ENCODE measurements at regions not wholly inside any gene's neighbourhood (a gene's known extent, or its start where the extent isn't known, plus 50 kb on each side); places are given as distances from the start of the nearest gene placed in this dataset.

DNA sequence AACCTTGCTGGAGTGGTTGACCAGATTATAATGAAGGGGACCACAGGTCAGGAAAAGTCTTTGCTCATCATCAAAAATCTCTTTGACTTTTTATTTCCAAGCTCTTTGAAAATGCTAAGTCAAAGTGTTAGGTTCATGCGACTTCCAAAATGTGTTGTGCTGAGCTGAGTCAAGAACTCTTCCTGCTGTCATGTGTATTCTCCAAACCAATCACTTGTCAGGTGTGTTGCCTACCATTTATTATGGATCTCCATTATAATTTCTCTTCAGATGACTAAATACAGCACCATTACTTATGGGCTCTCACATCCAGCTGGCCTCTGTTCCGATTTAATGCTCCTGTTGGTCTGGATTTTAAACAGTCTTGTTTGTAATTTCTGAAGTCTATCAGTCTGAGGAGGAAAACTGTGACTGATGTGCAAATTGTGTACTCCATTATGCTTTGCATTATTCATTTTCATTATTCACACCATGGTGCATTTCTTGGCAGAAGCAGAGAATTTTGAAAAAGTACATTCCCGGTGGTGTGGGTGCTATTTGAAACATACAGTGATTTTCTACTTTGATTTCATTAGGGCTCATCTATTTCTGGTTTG is 562.5 kb downstream of the LMO7 start:
- Histone ChIP-seq H3K4me3 (ENCODE audit: low read depth in 1 of 2, low read length in 2 of 2) (no peak overlapping the region), H3K9me3 (ENCODE audit: control insufficient read depth in 1 of 2, low read length in 2 of 2) (no peaks in the 10 kb centered on the region), H3K27ac (ENCODE audit: low read depth, low read length) (no peak overlapping the region), H3K4me1 (ENCODE audit: control insufficient read depth in 1 of 2, insufficient read depth in 2 of 2, low read length in 2 of 2) (no peaks in the 10 kb centered on the region), H3K27me3 (ENCODE audit: control insufficient read depth in 1 of 2, insufficient read depth in 2 of 2, low read length in 2 of 2) (no peaks in the 10 kb centered on the region), H3K36me3 (ENCODE audit: control insufficient read depth in 1 of 2, insufficient read depth in 2 of 2, low read length in 2 of 2) (no peaks in the 10 kb centered on the region), H3K9ac (ENCODE audit: low read depth in 1 of 2, low read length in 2 of 2) (no peak overlapping the region)

DNA sequence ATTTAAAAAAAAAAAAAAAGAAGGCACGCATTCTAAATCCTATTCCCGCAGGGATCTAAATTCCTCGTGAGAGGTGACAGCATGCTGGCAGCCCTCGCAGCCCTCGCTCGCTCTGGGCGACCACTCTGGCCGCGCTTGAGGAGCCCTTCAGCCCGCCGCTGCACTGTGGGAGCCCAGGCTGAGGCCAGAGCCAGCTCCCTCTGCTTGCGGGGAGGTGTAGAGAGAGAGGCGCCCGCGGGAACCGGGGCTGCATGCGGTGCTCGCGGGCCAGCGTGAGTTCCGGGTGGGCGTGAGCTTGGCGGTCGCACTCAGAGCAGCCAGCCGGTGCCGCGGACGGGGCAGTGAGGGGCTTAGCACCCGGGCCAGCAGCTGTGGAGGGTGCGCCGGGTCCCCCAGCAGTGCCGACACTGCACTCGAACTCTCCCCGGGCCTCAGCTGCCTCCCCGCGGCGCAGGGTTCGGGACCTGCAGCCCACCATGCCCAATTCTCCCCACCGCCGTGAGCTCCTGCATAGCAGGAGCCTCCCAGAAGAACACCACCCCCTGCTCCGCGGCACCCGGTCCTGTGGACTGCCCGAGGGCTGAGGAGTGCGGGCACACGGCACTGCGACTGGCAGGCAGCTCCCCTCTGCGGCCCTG is 553.9 kb downstream of the LMO7 start:
- Histone ChIP-seq H3K9ac (ENCODE audit: low read depth in 1 of 2, low read length in 2 of 2) (no peak overlapping the region), H3K4me3 (ENCODE audit: low read depth in 1 of 2, low read length in 2 of 2) (no peak overlapping the region), H3K9me3 (ENCODE audit: control insufficient read depth in 1 of 2, low read length in 2 of 2) (no peaks in the 10 kb centered on the region), H3K4me1 (ENCODE audit: control insufficient read depth in 1 of 2, insufficient read depth in 2 of 2, low read length in 2 of 2) (no peaks in the 10 kb centered on the region), H3K27ac (ENCODE audit: low read depth, low read length) (no peak overlapping the region), H3K36me3 (ENCODE audit: control insufficient read depth in 1 of 2, insufficient read depth in 2 of 2, low read length in 2 of 2) (no peaks in the 10 kb centered on the region), H3K27me3 (ENCODE audit: control insufficient read depth in 1 of 2, insufficient read depth in 2 of 2, low read length in 2 of 2) (no peaks in the 10 kb centered on the region)

DNA sequence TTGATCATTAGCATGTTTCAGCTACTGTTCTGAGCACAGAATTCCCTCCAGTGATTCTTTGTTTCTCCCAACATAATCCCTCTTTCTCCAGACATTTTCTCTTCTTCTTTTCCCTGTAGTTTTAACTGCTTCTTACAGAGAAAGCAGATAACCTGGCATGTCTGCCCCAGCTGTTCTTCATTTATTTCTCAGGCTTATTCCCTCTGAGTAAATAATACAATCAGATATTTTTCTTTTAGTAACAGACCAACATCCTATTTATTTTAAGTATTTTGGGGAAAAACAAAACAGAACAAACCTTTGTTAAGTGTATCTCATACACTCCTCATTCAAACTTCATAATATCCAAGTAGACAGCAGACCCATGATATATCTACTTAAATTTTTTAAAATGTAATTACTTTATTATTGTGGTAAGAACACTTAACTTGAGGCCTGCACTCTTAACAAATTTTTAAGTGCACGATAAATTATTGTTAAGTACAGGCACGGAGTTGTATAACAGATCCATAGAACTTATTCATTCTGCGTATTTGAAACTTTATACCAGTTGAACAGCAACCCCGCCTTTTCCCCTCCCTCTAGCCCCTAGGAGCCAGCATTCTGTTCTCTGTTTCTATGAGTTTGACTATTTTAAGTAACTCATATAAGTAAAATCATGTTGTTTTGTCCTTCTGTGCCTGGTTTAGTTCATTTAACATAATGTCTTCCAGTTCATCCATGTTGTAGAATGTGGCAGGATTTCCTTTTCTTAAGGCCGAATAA is 540.0 kb downstream of the LMO7 start:
- Histone ChIP-seq H3K27me3 (ENCODE audit: control insufficient read depth in 1 of 2, insufficient read depth in 2 of 2, low read length in 2 of 2) (no peaks in the 10 kb centered on the region), H3K9ac (ENCODE audit: low read depth in 1 of 2, low read length in 2 of 2) (no peak overlapping the region), H3K4me3 (ENCODE audit: low read depth in 1 of 2, low read length in 2 of 2) (no peak overlapping the region), H3K36me3 (ENCODE audit: control insufficient read depth in 1 of 2, insufficient read depth in 2 of 2, low read length in 2 of 2) (no peaks in the 10 kb centered on the region), H3K27ac (ENCODE audit: low read depth, low read length) (no peak overlapping the region), H3K4me1 (ENCODE audit: control insufficient read depth in 1 of 2, insufficient read depth in 2 of 2, low read length in 2 of 2) (no peaks in the 10 kb centered on the region), H3K9me3 (ENCODE audit: control insufficient read depth in 1 of 2, low read length in 2 of 2) (no peaks in the 10 kb centered on the region)

DNA sequence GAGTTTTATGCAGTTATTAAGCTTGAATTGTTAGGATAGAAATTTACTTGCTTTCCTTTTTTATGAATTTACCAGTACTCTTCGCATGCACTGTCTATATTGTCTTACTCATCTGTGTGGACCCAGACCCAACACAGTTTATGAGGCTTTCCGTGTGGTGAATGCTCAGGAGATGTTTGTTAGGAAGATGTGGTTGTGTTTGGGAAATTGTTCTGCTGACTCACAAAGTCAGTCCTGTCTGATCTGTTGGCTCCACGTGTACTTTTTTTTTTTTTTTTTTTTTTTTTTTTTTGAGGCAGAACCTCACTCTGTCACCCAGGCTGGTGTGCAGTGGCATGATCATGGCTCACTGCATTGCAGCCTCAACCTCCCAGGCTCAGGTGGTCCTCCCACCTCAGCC is 532.5 kb downstream of the LMO7 start:
- Histone ChIP-seq H3K27ac (ENCODE audit: low read depth, low read length) (no peak overlapping the region), H3K9ac (ENCODE audit: low read depth in 1 of 2, low read length in 2 of 2) (no peak overlapping the region), H3K36me3 (ENCODE audit: control insufficient read depth in 1 of 2, insufficient read depth in 2 of 2, low read length in 2 of 2) (no peaks in the 10 kb centered on the region), H3K4me3 (ENCODE audit: low read depth in 1 of 2, low read length in 2 of 2) (no peak overlapping the region), H3K27me3 (ENCODE audit: control insufficient read depth in 1 of 2, insufficient read depth in 2 of 2, low read length in 2 of 2) (no peaks in the 10 kb centered on the region), H3K9me3 (ENCODE audit: control insufficient read depth in 1 of 2, low read length in 2 of 2) (no peaks in the 10 kb centered on the region), H3K4me1 (ENCODE audit: control insufficient read depth in 1 of 2, insufficient read depth in 2 of 2, low read length in 2 of 2) (no peaks in the 10 kb centered on the region)

DNA sequence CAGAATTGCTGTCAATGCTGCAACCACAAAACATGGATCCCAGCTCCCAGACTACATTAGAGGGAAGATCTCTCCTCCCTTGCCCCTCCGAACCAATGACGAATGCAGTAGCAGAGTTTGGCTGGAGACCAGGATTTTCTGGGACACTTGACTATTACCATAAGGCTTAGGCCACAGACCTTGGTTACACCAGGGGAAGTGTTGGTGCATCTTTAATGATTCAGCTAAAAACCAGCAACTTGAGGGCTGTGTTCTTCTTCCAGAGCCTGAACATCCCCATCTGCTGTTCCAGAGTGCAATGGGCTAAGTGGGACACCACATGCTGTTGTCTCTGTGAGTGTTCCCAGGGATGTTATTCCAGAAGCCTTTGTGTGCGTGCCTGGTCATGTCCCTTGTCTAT is 528.2 kb downstream of the LMO7 start:
- Histone ChIP-seq H3K4me1 (ENCODE audit: control insufficient read depth in 1 of 2, insufficient read depth in 2 of 2, low read length in 2 of 2) (no peaks in the 10 kb centered on the region), H3K36me3 (ENCODE audit: control insufficient read depth in 1 of 2, insufficient read depth in 2 of 2, low read length in 2 of 2) (no peaks in the 10 kb centered on the region), H3K27me3 (ENCODE audit: control insufficient read depth in 1 of 2, insufficient read depth in 2 of 2, low read length in 2 of 2) (no peaks in the 10 kb centered on the region), H3K9ac (ENCODE audit: low read depth in 1 of 2, low read length in 2 of 2) (no peak overlapping the region), H3K4me3 (ENCODE audit: low read depth in 1 of 2, low read length in 2 of 2) (no peak overlapping the region), H3K9me3 (ENCODE audit: control insufficient read depth in 1 of 2, low read length in 2 of 2) (no peaks in the 10 kb centered on the region), H3K27ac (ENCODE audit: low read depth, low read length) (no peak overlapping the region)

DNA sequence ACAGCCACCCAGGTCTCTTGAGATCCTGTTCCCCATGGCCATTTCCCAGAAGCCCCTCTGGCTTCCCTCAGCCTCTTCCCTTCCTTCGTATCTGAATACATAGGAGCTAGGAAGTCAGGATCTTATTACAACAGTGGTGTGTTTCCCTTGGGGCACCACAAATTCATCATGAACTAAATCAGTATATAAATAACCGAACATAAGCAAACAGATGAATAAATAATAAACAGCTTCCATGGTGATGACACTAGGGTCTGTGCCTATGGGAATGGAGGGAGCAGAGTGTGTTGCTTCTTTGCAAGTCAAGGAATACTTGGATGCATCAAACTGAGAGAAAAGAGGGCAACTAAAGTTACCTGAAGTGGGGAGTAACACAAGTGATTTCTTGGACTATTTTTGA is 527.6 kb downstream of the LMO7 start:
- H3K4me1 ChIP-seq (ENCODE audit: control insufficient read depth in 1 of 2, insufficient read depth in 2 of 2, low read length in 2 of 2): no peaks in the 10 kb centered on the region
- no peaks in the 10 kb centered on the region for H3K27me3 ChIP-seq (ENCODE audit: control insufficient read depth in 1 of 2, insufficient read depth in 2 of 2, low read length in 2 of 2)
- no peaks in the 10 kb centered on the region for H3K36me3 ChIP-seq (ENCODE audit: control insufficient read depth in 1 of 2, insufficient read depth in 2 of 2, low read length in 2 of 2)
- H3K9me3 ChIP-seq (ENCODE audit: control insufficient read depth in 1 of 2, low read length in 2 of 2): no peaks in the 10 kb centered on the region
- no peak overlapping the region for H3K4me3 ChIP-seq (ENCODE audit: low read depth in 1 of 2, low read length in 2 of 2)
- no peak overlapping the region for H3K9ac ChIP-seq (ENCODE audit: low read depth in 1 of 2, low read length in 2 of 2)
- no peak overlapping the region for H3K27ac ChIP-seq (ENCODE audit: low read depth, low read length)

DNA sequence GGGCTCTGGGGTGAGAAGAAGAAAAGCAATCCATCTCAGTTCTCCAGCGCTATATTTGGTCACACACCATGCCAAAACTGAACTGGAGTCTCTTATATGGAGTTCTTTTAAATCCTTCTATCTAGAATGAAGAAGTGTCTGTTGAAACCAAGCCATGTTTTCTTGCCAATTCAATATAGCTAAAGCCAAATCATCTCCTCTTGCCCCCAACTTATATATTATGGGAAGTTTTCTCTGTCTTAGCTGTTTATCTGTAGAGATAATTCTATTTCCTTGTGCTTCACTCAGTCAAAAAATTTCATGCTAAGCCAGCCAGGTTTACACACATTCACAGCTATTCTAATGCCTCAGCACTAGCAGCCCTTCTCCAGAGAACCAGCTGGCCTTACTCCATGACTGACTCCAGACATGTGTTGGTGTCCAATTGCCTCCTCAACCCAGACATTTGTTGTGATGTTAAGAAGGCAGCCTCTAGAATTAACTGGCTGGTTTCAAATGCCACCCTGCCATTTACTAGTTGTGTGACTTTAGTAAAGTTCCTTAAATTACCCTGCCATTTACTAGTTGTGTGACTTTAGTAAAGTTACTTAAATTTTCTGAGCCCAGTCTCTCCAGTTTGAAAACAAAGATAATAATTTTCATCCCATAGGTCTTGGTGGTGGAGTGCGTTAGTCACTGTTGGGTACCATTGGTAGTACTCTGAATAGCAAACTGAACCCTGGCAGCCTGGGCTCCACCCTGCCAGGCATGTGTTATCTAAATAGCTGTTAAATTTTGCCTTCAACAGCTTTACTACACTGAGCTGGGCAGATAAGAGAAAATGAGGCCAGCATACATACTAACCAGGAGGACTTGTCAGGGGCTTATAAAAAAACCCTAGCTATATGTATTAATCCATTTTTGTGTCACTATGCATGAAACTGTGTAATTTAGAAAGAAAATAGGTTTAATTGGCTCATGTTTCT is 525.1 kb downstream of the LMO7 start:
- no peak overlapping the region for H3K4me3 ChIP-seq (ENCODE audit: low read depth in 1 of 2, low read length in 2 of 2)
- H3K27me3 ChIP-seq (ENCODE audit: control insufficient read depth in 1 of 2, insufficient read depth in 2 of 2, low read length in 2 of 2): no peaks in the 10 kb centered on the region
- no peaks in the 10 kb centered on the region for H3K36me3 ChIP-seq (ENCODE audit: control insufficient read depth in 1 of 2, insufficient read depth in 2 of 2, low read length in 2 of 2)
- H3K4me1 ChIP-seq (ENCODE audit: control insufficient read depth in 1 of 2, insufficient read depth in 2 of 2, low read length in 2 of 2): no peaks in the 10 kb centered on the region
- H3K9me3 ChIP-seq (ENCODE audit: control insufficient read depth in 1 of 2, low read length in 2 of 2): no peaks in the 10 kb centered on the region
- H3K27ac ChIP-seq (ENCODE audit: low read depth, low read length): no peak overlapping the region
- H3K9ac ChIP-seq (ENCODE audit: low read depth in 1 of 2, low read length in 2 of 2): no peak overlapping the region

DNA sequence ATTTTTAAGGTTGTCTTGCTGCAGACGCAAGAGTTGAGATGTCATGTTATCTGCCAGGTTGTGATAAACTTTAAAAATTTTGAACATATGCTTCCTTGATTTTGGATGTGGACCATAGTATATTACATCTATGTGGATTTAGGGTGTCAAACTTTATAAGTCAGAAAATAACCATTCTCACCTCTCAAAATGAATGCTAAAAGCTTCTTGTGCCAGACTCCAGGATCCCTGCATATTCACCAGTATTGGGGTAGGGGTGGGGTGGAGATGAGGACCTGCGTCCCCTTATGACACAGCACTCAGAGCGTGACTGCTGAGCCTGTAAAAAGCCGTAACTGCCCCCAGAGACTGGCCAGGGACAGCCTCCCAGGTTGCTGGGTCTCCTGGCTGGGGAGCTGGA is 524.4 kb downstream of the LMO7 start:
- H3K9ac ChIP-seq (ENCODE audit: low read depth in 1 of 2, low read length in 2 of 2): no peak overlapping the region
- no peaks in the 10 kb centered on the region for H3K27me3 ChIP-seq (ENCODE audit: control insufficient read depth in 1 of 2, insufficient read depth in 2 of 2, low read length in 2 of 2)
- no peak overlapping the region for H3K27ac ChIP-seq (ENCODE audit: low read depth, low read length)
- no peak overlapping the region for H3K4me3 ChIP-seq (ENCODE audit: low read depth in 1 of 2, low read length in 2 of 2)
- H3K36me3 ChIP-seq (ENCODE audit: control insufficient read depth in 1 of 2, insufficient read depth in 2 of 2, low read length in 2 of 2): no peaks in the 10 kb centered on the region
- no peaks in the 10 kb centered on the region for H3K4me1 ChIP-seq (ENCODE audit: control insufficient read depth in 1 of 2, insufficient read depth in 2 of 2, low read length in 2 of 2)
- H3K9me3 ChIP-seq (ENCODE audit: control insufficient read depth in 1 of 2, low read length in 2 of 2): no peaks in the 10 kb centered on the region

DNA sequence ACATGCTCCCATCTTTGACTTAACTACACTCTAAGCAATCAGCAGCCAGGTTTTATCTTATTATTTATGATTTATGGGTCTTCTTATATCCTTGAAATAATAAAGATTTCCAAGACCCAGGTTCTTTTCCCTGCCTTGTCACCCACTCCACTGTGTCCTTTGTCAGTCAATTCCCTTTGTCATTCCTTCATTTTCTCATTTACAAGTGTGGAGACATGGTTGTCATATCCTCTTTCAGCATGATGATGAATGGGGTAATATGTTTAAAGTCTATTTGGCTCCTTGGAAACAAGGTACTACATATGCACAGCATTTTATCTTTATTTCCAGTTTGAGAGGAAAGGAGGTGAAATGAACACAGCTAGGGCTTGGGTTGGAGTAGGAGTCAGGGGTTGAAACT is 521.8 kb downstream of the LMO7 start:
- Histone ChIP-seq H3K4me3 (ENCODE audit: low read depth in 1 of 2, low read length in 2 of 2) (no peak overlapping the region), H3K9me3 (ENCODE audit: control insufficient read depth in 1 of 2, low read length in 2 of 2) (no peaks in the 10 kb centered on the region), H3K9ac (ENCODE audit: low read depth in 1 of 2, low read length in 2 of 2) (no peak overlapping the region), H3K27ac (ENCODE audit: low read depth, low read length) (no peak overlapping the region), H3K36me3 (ENCODE audit: control insufficient read depth in 1 of 2, insufficient read depth in 2 of 2, low read length in 2 of 2) (no peaks in the 10 kb centered on the region), H3K4me1 (ENCODE audit: control insufficient read depth in 1 of 2, insufficient read depth in 2 of 2, low read length in 2 of 2) (no peaks in the 10 kb centered on the region), H3K27me3 (ENCODE audit: control insufficient read depth in 1 of 2, insufficient read depth in 2 of 2, low read length in 2 of 2) (no peaks in the 10 kb centered on the region)

DNA sequence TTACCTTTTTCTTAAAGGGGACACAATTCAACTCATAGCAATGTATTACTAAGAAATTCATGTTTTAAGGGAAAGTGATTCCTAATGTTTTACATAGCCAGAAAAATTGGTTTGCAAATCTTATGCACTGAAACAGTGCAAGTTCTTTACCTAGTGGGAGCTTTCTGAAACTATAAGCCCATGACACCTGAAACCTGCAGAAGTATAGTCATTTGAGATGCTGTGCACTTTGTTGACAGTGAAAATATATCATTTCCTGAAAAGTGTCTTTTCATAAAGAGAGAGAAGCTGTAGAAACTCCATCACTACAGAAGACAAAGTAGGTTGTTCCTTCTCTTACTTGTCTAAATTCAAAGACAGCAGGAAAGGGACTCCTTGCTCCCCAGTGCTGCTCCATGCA is 517.1 kb downstream of the LMO7 start:
- Histone ChIP-seq H3K27ac (ENCODE audit: low read depth, low read length) (no peak overlapping the region), H3K4me3 (ENCODE audit: low read depth in 1 of 2, low read length in 2 of 2) (no peak overlapping the region), H3K36me3 (ENCODE audit: control insufficient read depth in 1 of 2, insufficient read depth in 2 of 2, low read length in 2 of 2) (no peaks in the 10 kb centered on the region), H3K9ac (ENCODE audit: low read depth in 1 of 2, low read length in 2 of 2) (no peak overlapping the region), H3K4me1 (ENCODE audit: control insufficient read depth in 1 of 2, insufficient read depth in 2 of 2, low read length in 2 of 2) (no peaks in the 10 kb centered on the region), H3K27me3 (ENCODE audit: control insufficient read depth in 1 of 2, insufficient read depth in 2 of 2, low read length in 2 of 2) (no peaks in the 10 kb centered on the region), H3K9me3 (ENCODE audit: control insufficient read depth in 1 of 2, low read length in 2 of 2) (no peaks in the 10 kb centered on the region)

All from duodenal mucosa (tissue), 2 donors.